ENCODE measurements at regions not wholly inside any gene's neighbourhood (a gene's known extent, or its start where the extent isn't known, plus 50 kb on each side); places are given as distances from the start of the nearest gene placed in this dataset.
"Not testable (repeated sequence)": the region's sequence is repeated elsewhere in the genome, so short reads cannot be mapped to it uniquely, and the experiment has no call there.

GRCh38 chr6:76876922-76877553 lies 586.3 kb downstream of the HTR1B start:
- peak; percentile 55 for TF ChIP-seq CTCF (conservative IDR thresholded peaks at IDR 0.05; ENCODE audit: low read depth, low read length)
- peak; percentile 65 for DNase-seq (ENCODE audit: low read depth)
- no peak overlapping the region for H3K4me3 ChIP-seq (ENCODE audit: low read depth, low read length)

- DNase-seq (ENCODE audit: low read depth); H3K4me3 ChIP-seq (ENCODE audit: low read depth, low read length): not testable (repeated sequence)
These were observed 586.9 kb downstream of the HTR1B start for GRCh38 chr6:76876430-76876829.

GRCh38 chr6:76867182-76867581 lies 596.1 kb downstream of the HTR1B start:
- TF ChIP-seq CTCF (conservative IDR thresholded peaks at IDR 0.05; ENCODE audit: low read depth, low read length), result no peak
- no peak overlapping the region for H3K4me3 ChIP-seq (ENCODE audit: low read depth, low read length)
- DNase-seq (ENCODE audit: low read depth), result no peak

GRCh38 chr6:76866091-76866915 lies 597.0 kb downstream of the HTR1B start:
- no peak for DNase-seq (ENCODE audit: low read depth)
- TF ChIP-seq CTCF (conservative IDR thresholded peaks at IDR 0.05; ENCODE audit: low read depth, low read length), result no peak
- no peak overlapping the region for H3K4me3 ChIP-seq (ENCODE audit: low read depth, low read length)

- TF ChIP-seq CTCF (conservative IDR thresholded peaks at IDR 0.05; ENCODE audit: low read depth, low read length), result no peak
- peak; percentile 10 for DNase-seq (ENCODE audit: low read depth)
- H3K4me3 ChIP-seq (ENCODE audit: low read depth, low read length), result no peak overlapping the region
These were observed 600.4 kb downstream of the HTR1B start for GRCh38 chr6:76862936-76863335.

- no peak overlapping the region for H3K4me3 ChIP-seq (ENCODE audit: low read depth, low read length)
- peak; percentile 50 for TF ChIP-seq CTCF (conservative IDR thresholded peaks at IDR 0.05; ENCODE audit: low read depth, low read length)
- DNase-seq (ENCODE audit: low read depth), result peak; percentile 28
These were observed 601.9 kb downstream of the HTR1B start for GRCh38 chr6:76861403-76861802.

GRCh38 chr6:76856065-76856464 lies 607.2 kb downstream of the HTR1B start:
- no peak for TF ChIP-seq CTCF (conservative IDR thresholded peaks at IDR 0.05; ENCODE audit: low read depth, low read length)
- no peak overlapping the region for H3K4me3 ChIP-seq (ENCODE audit: low read depth, low read length)
- no peak for DNase-seq (ENCODE audit: low read depth)
